Astrocyte (in vitro differentiated cells and primary cell): ENCODE measurements at regions not wholly inside any gene's neighbourhood (a gene's known extent, or its start where the extent isn't known, plus 50 kb on each side); places are given as distances from the start of the nearest gene placed in this dataset.

ENCODE experiments used
- DNase-seq: peaks from one replicate; pipeline ENCODE4 v3.0.0-alpha.2; 2010; ENCODE audit warnings: low read depth
- FAIRE-seq: peaks from 2 replicates; lab custom pipeline; 2011; peaks lifted over from hg19 to GRCh38; lab: Jason Lieb, UNC
- H2AFZ ChIP-seq: 2 replicates; pipeline ENCODE4 v1.6.0; 2012; ENCODE audit warnings: low read depth, low read length, inconsistent platforms
- H3K27ac ChIP-seq: 2 replicates; pipeline ENCODE4 v1.5.1; 2011; ENCODE audit warnings: low read depth, low read length, inconsistent platforms
- H3K27me3 ChIP-seq: 2 replicates; pipeline ENCODE4 v1.6.0; 2011; ENCODE audit warnings: low read length, inconsistent platforms; ENCODE audit not compliant: insufficient read depth
- H3K36me3 ChIP-seq: 2 replicates; pipeline ENCODE4 v1.5.1; 2011; ENCODE audit warnings: low read length, inconsistent platforms; ENCODE audit not compliant: insufficient read depth
- H3K4me1 ChIP-seq: 2 replicates; pipeline ENCODE4 v1.5.1; 2011; ENCODE audit warnings: low read length, inconsistent platforms; ENCODE audit not compliant: insufficient read depth
- H3K4me2 ChIP-seq: 2 replicates; pipeline ENCODE4 v1.6.0; 2012; ENCODE audit warnings: low read length, inconsistent platforms
- H3K4me3 ChIP-seq: 2 replicates; pipeline ENCODE4 v1.5.1; 2011; ENCODE audit warnings: low read depth, mild to moderate bottlenecking, low read length, inconsistent platforms; ENCODE audit not compliant: insufficient read depth
- H3K79me2 ChIP-seq: 2 replicates; pipeline ENCODE4 v1.6.0; 2012; ENCODE audit warnings: mild to moderate bottlenecking, low read length, inconsistent platforms; ENCODE audit not compliant: insufficient read depth
- H3K9ac ChIP-seq: 2 replicates; pipeline ENCODE4 v1.6.0; 2012; ENCODE audit warnings: mild to moderate bottlenecking, low read length, inconsistent platforms
- H3K9me3 ChIP-seq: 2 replicates; pipeline ENCODE4 v1.5.1; 2012; ENCODE audit warnings: low read depth, mild to moderate bottlenecking, low read length, inconsistent platforms; ENCODE audit not compliant: insufficient read depth
- H4K20me1 ChIP-seq: 2 replicates; pipeline ENCODE4 v1.6.0; 2012; ENCODE audit warnings: low read length, inconsistent platforms; ENCODE audit not compliant: insufficient read depth
- H3K27ac Mint-ChIP-seq: one replicate; pipeline ENCODE4 v1.8.0; 2021; ENCODE audit warnings: mild to moderate bottlenecking, mixed read lengths; ENCODE audit not compliant: unreplicated experiment
- H3K27me3 Mint-ChIP-seq: one replicate; pipeline ENCODE4 v1.8.0; 2021; ENCODE audit warnings: low read depth, mixed read lengths; ENCODE audit not compliant: unreplicated experiment
- H3K36me3 Mint-ChIP-seq: one replicate; pipeline ENCODE4 v1.8.0; 2021; ENCODE audit warnings: low read depth, mixed read lengths; ENCODE audit not compliant: unreplicated experiment
- H3K4me1 Mint-ChIP-seq: one replicate; pipeline ENCODE4 v1.8.0; 2021; ENCODE audit warnings: low read depth, mixed read lengths; ENCODE audit not compliant: unreplicated experiment
- H3K4me3 Mint-ChIP-seq: one replicate; pipeline ENCODE4 v1.8.0; 2021; ENCODE audit warnings: mild to moderate bottlenecking, moderate library complexity, mixed read lengths; ENCODE audit not compliant: unreplicated experiment
- H3K9me3 Mint-ChIP-seq: one replicate; pipeline ENCODE4 v1.8.0; 2021; ENCODE audit warnings: mild to moderate bottlenecking, mixed read lengths; ENCODE audit not compliant: unreplicated experiment
- EZH2 ChIP-seq: IDR thresholded peaks from 2 replicates; pipeline ENCODE4 v1.6.1; 2012; ENCODE audit warnings: mild to moderate bottlenecking, low read length, inconsistent platforms; ENCODE audit not compliant: insufficient read depth
- TF ChIP-seq, protein P1 (sequence below): IDR thresholded peaks from 2 replicates; pipeline ENCODE4 v1.5.1; 2011; ENCODE audit warnings: low read depth, mild to moderate bottlenecking, inconsistent platforms, low read length, moderate library complexity; ENCODE audit not compliant: insufficient read depth

DNA sequence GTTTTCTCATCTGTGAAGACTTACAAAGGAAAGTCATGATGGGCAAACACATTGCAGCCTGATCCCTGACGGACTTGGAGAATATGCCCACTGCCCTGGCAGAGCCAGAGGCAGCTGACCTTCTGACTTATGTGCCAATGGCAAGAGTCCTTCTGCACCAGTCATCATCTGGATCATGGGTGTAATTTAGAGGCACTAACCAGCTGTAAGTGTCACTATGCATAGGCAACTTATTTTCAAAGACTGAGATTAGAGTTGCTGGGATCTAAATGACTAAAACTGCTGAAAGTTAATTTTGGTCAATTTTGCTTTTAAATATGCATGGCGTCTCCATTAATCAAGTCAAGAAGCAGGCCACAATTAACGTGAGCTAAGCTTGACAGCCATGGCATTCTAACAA lies 261.2 kb downstream of the BCL11A start:
- no peak for TF ChIP-seq EZH2
- TF ChIP-seq, protein P1, sequence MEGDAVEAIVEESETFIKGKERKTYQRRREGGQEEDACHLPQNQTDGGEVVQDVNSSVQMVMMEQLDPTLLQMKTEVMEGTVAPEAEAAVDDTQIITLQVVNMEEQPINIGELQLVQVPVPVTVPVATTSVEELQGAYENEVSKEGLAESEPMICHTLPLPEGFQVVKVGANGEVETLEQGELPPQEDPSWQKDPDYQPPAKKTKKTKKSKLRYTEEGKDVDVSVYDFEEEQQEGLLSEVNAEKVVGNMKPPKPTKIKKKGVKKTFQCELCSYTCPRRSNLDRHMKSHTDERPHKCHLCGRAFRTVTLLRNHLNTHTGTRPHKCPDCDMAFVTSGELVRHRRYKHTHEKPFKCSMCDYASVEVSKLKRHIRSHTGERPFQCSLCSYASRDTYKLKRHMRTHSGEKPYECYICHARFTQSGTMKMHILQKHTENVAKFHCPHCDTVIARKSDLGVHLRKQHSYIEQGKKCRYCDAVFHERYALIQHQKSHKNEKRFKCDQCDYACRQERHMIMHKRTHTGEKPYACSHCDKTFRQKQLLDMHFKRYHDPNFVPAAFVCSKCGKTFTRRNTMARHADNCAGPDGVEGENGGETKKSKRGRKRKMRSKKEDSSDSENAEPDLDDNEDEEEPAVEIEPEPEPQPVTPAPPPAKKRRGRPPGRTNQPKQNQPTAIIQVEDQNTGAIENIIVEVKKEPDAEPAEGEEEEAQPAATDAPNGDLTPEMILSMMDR, result no peak
- Histone ChIP-seq H3K9me3 (no peaks in the 10 kb centered on the region), H3K4me1 (no peaks in the 10 kb centered on the region), H3K36me3 (no peaks in the 10 kb centered on the region), H3K4me3 (no peak overlapping the region), H3K9ac (no peak overlapping the region), H3K79me2 (no peaks in the 10 kb centered on the region), H4K20me1 (no peaks in the 10 kb centered on the region), H3K27ac (no peak overlapping the region), H2AFZ (no peak overlapping the region), H3K27me3 (no peaks in the 10 kb centered on the region), H3K4me2 (no peak overlapping the region)
- H3K4me1 Mint-ChIP-seq, result no peaks in the 10 kb centered on the region
- no peak overlapping the region for H3K4me3 Mint-ChIP-seq
- DNase-seq, result no peak
- H3K27me3 Mint-ChIP-seq, result peaks cover 20% of the 10 kb centered on the region
- no peak overlapping the region for H3K27ac Mint-ChIP-seq
- no peaks in the 10 kb centered on the region for H3K36me3 Mint-ChIP-seq
- no peak for FAIRE-seq
- no peaks in the 10 kb centered on the region for H3K9me3 Mint-ChIP-seq

GRCh38 chr2:60290509-60290908 lies 262.9 kb downstream of the BCL11A start:
- Histone ChIP-seq H3K9me3 (no peaks in the 10 kb centered on the region), H3K27me3 (no peaks in the 10 kb centered on the region), H3K4me1 (no peaks in the 10 kb centered on the region), H2AFZ (no peak overlapping the region), H3K4me3 (no peak overlapping the region), H3K79me2 (no peaks in the 10 kb centered on the region), H3K4me2 (no peak overlapping the region), H3K36me3 (no peaks in the 10 kb centered on the region), H4K20me1 (no peaks in the 10 kb centered on the region), H3K27ac (no peak overlapping the region), H3K9ac (no peak overlapping the region)
- no peak for FAIRE-seq
- Mint-ChIP-seq H3K4me1 (peaks cover 2% of the 10 kb centered on the region), H3K36me3 (no peaks in the 10 kb centered on the region), H3K27ac (no peak overlapping the region), H3K9me3 (peaks cover 2% of the 10 kb centered on the region), H3K27me3 (peaks cover 14% of the 10 kb centered on the region), H3K4me3 (no peak overlapping the region)
- DNase-seq, result no peak
- TF ChIP-seq, protein P1, result no peak
- no peak for TF ChIP-seq EZH2

GRCh38 chr2:60285626-60286316 lies 267.7 kb downstream of the BCL11A start:
- no peak for TF ChIP-seq EZH2
- Histone ChIP-seq H3K9me3 (no peaks in the 10 kb centered on the region), H4K20me1 (no peaks in the 10 kb centered on the region), H3K79me2 (no peaks in the 10 kb centered on the region), H3K27me3 (no peaks in the 10 kb centered on the region), H2AFZ (no peak overlapping the region), H3K27ac (no peak overlapping the region), H3K4me2 (no peak overlapping the region), H3K36me3 (no peaks in the 10 kb centered on the region), H3K4me1 (no peaks in the 10 kb centered on the region), H3K4me3 (no peak overlapping the region), H3K9ac (no peak overlapping the region)
- H3K27me3 Mint-ChIP-seq, result peaks cover 13% of the 10 kb centered on the region
- FAIRE-seq (no peak), DNase-seq (no peak)
- no peaks in the 10 kb centered on the region for H3K36me3 Mint-ChIP-seq
- no peak overlapping the region for H3K27ac Mint-ChIP-seq
- no peak overlapping the region for H3K4me3 Mint-ChIP-seq
- peaks cover 7% of the 10 kb centered on the region for H3K9me3 Mint-ChIP-seq
- peaks cover 2% of the 10 kb centered on the region for H3K4me1 Mint-ChIP-seq
